ENCODE measurements at regions not wholly inside any gene's neighbourhood (a gene's known extent, or its start where the extent isn't known, plus 50 kb on each side); places are given as distances from the start of the nearest gene placed in this dataset.

- no peak for TF ChIP-seq EHF (CRISPR knock-in tag; IDR thresholded peaks at IDR 0.05)
- TF ChIP-seq HMGXB4 (CRISPR knock-in tag; IDR thresholded peaks at IDR 0.05; ENCODE audit: borderline replicate concordance), result no peak
- TF ChIP-seq, protein P1, sequence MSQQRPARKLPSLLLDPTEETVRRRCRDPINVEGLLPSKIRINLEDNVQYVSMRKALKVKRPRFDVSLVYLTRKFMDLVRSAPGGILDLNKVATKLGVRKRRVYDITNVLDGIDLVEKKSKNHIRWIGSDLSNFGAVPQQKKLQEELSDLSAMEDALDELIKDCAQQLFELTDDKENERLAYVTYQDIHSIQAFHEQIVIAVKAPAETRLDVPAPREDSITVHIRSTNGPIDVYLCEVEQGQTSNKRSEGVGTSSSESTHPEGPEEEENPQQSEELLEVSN (IDR thresholded peaks at IDR 0.05; ENCODE audit: borderline replicate concordance, low read depth), result no peak
- TF ChIP-seq FOXS1 (CRISPR knock-in tag; IDR thresholded peaks at IDR 0.05), result no peak
- TF ChIP-seq EP300 (IDR thresholded peaks at IDR 0.05), result no peak
- no peak for TF ChIP-seq NFE2L2 (conservative IDR thresholded peaks at IDR 0.05; ENCODE audit: low read length)
- TF ChIP-seq KDM5A (IDR thresholded peaks at IDR 0.05), result no peak
- no peak for TF ChIP-seq NR3C1 (IDR thresholded peaks at IDR 0.05)
- TF ChIP-seq CEBPB (IDR thresholded peaks at IDR 0.05), result no peak
- TF ChIP-seq ZC3H11A (IDR thresholded peaks at IDR 0.05), result no peak
- TF ChIP-seq ZFP36 (IDR thresholded peaks at IDR 0.05; ENCODE audit: borderline replicate concordance, partially characterized antibody), result no peak
- no peak for TF ChIP-seq BHLHE40 (IDR thresholded peaks at IDR 0.05; ENCODE audit: low read depth, low read length)
- TF ChIP-seq KDM1A (IDR thresholded peaks at IDR 0.05; ENCODE audit: low read depth), result no peak
- no peak for TF ChIP-seq GATA3 (IDR thresholded peaks at IDR 0.05; ENCODE audit: borderline replicate concordance)
- no peak for TF ChIP-seq RNF2 (IDR thresholded peaks at IDR 0.05; ENCODE audit: borderline replicate concordance, low read depth)
- no peak for TF ChIP-seq TFCP2L1 (CRISPR knock-in tag; IDR thresholded peaks at IDR 0.05)
- no peak for TF ChIP-seq HEYL (CRISPR knock-in tag; IDR thresholded peaks at IDR 0.05)
- no peak for TF ChIP-seq HOXA7 (CRISPR knock-in tag; IDR thresholded peaks at IDR 0.05)
- Histone ChIP-seq H3K4me2 (no peak overlapping the region), H3K27ac (no peak overlapping the region), H3K4me1 (no peaks in the 10 kb centered on the region), H3K4me3 (no peak overlapping the region), H3K9me3 (no peaks in the 10 kb centered on the region)
- WGBS (ENCODE audit: missing lambda C conversion rate), result 46% methylated on average over 2 of the region's 2 CpGs
- ATAC-seq, result no peak
- FAIRE-seq, result no peak
- no peak for DNase-seq (ENCODE audit: low read depth in 1 of 2, low spot score in 1 of 2)
- CTCF ChIA-PET, result no interaction called here
- POLR2A ChIA-PET, result no interaction called here
Observed at GRCh38 chr3:163560459-163560858, 1517.8 kb downstream of the SI start.

DNA sequence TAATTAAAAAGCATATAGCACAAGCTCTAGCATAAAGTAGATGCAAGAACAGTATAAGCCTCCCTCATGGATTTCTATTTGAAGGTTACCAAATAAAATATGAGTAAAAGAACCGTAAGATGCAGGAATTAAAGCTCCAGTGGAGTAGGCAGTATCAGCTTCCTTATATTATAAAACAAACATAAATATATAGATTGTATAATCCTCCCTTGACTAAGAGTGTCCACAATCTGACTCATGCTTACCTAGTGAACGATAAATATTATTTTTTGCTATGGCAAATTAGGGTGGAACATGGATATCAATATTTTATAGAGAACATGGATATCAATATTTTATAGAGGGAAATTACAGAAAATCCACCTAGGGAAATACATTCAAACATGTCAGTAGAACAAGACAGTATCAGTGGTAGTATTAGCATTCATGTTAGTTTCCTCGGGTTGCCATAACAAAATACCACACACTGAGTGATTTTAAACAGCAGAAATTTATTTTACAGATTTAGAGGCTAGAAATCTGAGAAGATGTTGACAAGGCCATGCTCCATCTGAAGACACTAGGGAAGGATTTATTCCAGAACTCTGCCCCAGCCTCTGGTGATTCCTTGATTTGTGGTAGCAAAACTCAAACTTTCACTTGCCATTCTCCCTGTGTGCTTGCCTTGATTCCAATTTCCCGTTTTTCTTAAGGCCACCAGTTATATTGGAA is 1521.3 kb downstream of the SI start:
- DNase-seq (ENCODE audit: low read depth in 1 of 2, low spot score in 1 of 2), result no peak
- no peak overlapping the region for H3K4me2 ChIP-seq
- no peaks in the 10 kb centered on the region for H3K4me1 ChIP-seq
- CTCF ChIA-PET, result no interaction called here
- POLR2A ChIA-PET, result no interaction called here
- H3K27ac ChIP-seq, result no peak overlapping the region
- 38% methylated on average over 4 of the region's 4 CpGs for WGBS (ENCODE audit: missing lambda C conversion rate)
- no peak for ATAC-seq
- TF ChIP-seq USF2 (IDR thresholded peaks at IDR 0.05) (no peak), ESRRA (IDR thresholded peaks at IDR 0.05; ENCODE audit: borderline replicate concordance, low read length) (no peak), PHF8 (IDR thresholded peaks at IDR 0.05; ENCODE audit: borderline replicate concordance, low read depth) (no peak), JUN (IDR thresholded peaks at IDR 0.05) (no peak), FOSB (CRISPR knock-in tag; IDR thresholded peaks at IDR 0.05) (no peak), GATA3 (IDR thresholded peaks at IDR 0.05; ENCODE audit: borderline replicate concordance) (no peak), JUNB (IDR thresholded peaks at IDR 0.05) (no peak), MYC (IDR thresholded peaks at IDR 0.05; ENCODE audit: borderline replicate concordance, low read length) (no peak), CTCF (IDR thresholded peaks at IDR 0.05) (no peak), ATOH8 (CRISPR knock-in tag; IDR thresholded peaks at IDR 0.05; ENCODE audit: low read depth) (no peak), BCL3 (IDR thresholded peaks at IDR 0.05) (no peak)
- no peak overlapping the region for H3K4me3 ChIP-seq
- FAIRE-seq, result no peak
- no peaks in the 10 kb centered on the region; the same call in 2 of the 3 replicates for H3K9me3 ChIP-seq

Measured in A549 (cell line).